B cell (primary cell): ENCODE measurements at regions not wholly inside any gene's neighbourhood (a gene's known extent, or its start where the extent isn't known, plus 50 kb on each side); places are given as distances from the start of the nearest gene placed in this dataset.

Experiments used
- ATAC-seq: fragments of 200-7000 bp; cut with Tn5 transposase; one replicate; pipeline ENCODE4 v1.10.0; 2021; ENCODE audit warnings: low read depth, mild to moderate bottlenecking, moderate number of reproducible peaks, moderate library complexity
- CTCF ChIA-PET: fragments of 350-600 bp; sonication (Branson Sonifier 250); formaldehyde crosslinking; loops from one replicate; lab custom pipeline; 2021; ENCODE audit warnings: antibody characterized with exemption, inconsistent platforms; lab: Charles Lee
- POLR2A ChIA-PET: fragments of 350-600 bp; sonication (Branson Sonifier 250); formaldehyde crosslinking; loops from one replicate; lab custom pipeline; 2021; ENCODE audit warnings: antibody characterized with exemption; lab: Charles Lee
- DNase-seq: peaks from one replicate; pipeline ENCODE4 v3.0.0; 2013
- H2AFZ ChIP-seq: 2 replicates; pipeline ENCODE4 v1.6.1; 2012; ENCODE audit warnings: mild to moderate bottlenecking, low read depth, low read length; ENCODE audit not compliant: insufficient read depth, poor library complexity, severe bottlenecking
- H3K27ac ChIP-seq, 2 donors: 1 replicate in 1 of 2; 2 replicates in 1 of 2; pipeline ENCODE4 v1.5.1; 2012 to 2013; ENCODE audit warnings: low read length in 2 of 2, mild to moderate bottlenecking in 2 of 2, moderate library complexity in 1 of 2
- H3K27me3 ChIP-seq, 4 experiments: fragments of 200-600 bp in 1 of 4; sonication (generic) in 1 of 4; replicated peaks in 1 of 4; 1 replicate in 2 of 4; 2 replicates in 2 of 4; pipeline versions ENCODE4 v1.6.1 to v1.7.0; 2013 to 2016; ENCODE audit warnings: low read length in 3 of 4, mild to moderate bottlenecking in 2 of 4, mixed read lengths in 1 of 4, moderate library complexity in 1 of 4; ENCODE audit not compliant: insufficient read depth in 4 of 4, control insufficient read depth in 3 of 4; ENCODE audit errors: control extremely low read depth in 1 of 4
- H3K36me3 ChIP-seq, 2 experiments: replicated peaks in 1 of 2; 1 replicate in 1 of 2; 2 replicates in 1 of 2; pipeline versions ENCODE4 v1.6.1 to v1.7.1; 2013; ENCODE audit warnings: low read length in 1 of 2; ENCODE audit not compliant: insufficient read depth in 2 of 2, control insufficient read depth in 1 of 2; ENCODE audit errors: control extremely low read depth in 1 of 2, extremely low read depth in 1 of 2
- H3K4me1 ChIP-seq, 2 donors: fragments of 200-600 bp in 1 of 2; sonication (generic) in 1 of 2; 1 replicate in 1 of 2; 2 replicates in 1 of 2; pipeline versions ENCODE4 v1.5.1 to v1.6.1; 2013 to 2017; ENCODE audit warnings: low read length in 2 of 2; ENCODE audit not compliant: control insufficient read depth in 2 of 2, insufficient read depth in 2 of 2
- H3K4me2 ChIP-seq: replicated peaks from 2 replicates; pipeline ENCODE3; 2012; ENCODE audit warnings: mild to moderate bottlenecking, low read depth, low read length; ENCODE audit not compliant: poor library complexity, severe bottlenecking
- H3K4me3 ChIP-seq, 5 experiments: fragments of 200-600 bp in 1 of 5; sonication (generic) in 1 of 5; 1 replicate in 3 of 5; 2 replicates in 2 of 5; pipeline versions ENCODE4 v1.5.1 to v1.7.0; 2011 to 2016; ENCODE audit warnings: low read length in 4 of 5, mild to moderate bottlenecking in 4 of 5, low read depth in 2 of 5, control low read depth in 1 of 5, moderate library complexity in 1 of 5; ENCODE audit not compliant: insufficient read depth in 1 of 5; ENCODE audit errors: control extremely low read depth in 1 of 5, extremely low read depth in 1 of 5
- H3K79me2 ChIP-seq: fragments of 200-600 bp; sonication (generic); one replicate; pipeline ENCODE4 v1.6.0; 2016; ENCODE audit warnings: low read length; ENCODE audit not compliant: control insufficient read depth, insufficient read depth
- H3K9ac ChIP-seq: fragments of 200-600 bp; sonication (generic); 2 replicates; pipeline ENCODE4 v1.6.1; 2017; ENCODE audit warnings: mild to moderate bottlenecking, low read length, moderate library complexity
- H3K9me3 ChIP-seq, 3 donors: one replicate each; pipeline versions ENCODE4 v1.6.1 to v1.7.1; 2013; ENCODE audit warnings: low read length in 2 of 3; ENCODE audit not compliant: control insufficient read depth in 2 of 3, insufficient read depth in 1 of 3; ENCODE audit errors: control extremely low read depth in 1 of 3
- H4K20me1 ChIP-seq: 2 replicates; pipeline ENCODE4 v1.6.0; 2012; ENCODE audit warnings: mild to moderate bottlenecking, low read length; ENCODE audit not compliant: insufficient read depth, control insufficient read depth, poor library complexity, severe bottlenecking
- H3K27ac Mint-ChIP-seq: one replicate; pipeline ENCODE4 v1.8.0; 2021; ENCODE audit warnings: mixed read lengths
- H3K27me3 Mint-ChIP-seq: one replicate; pipeline ENCODE4 v1.8.0; 2021; ENCODE audit warnings: mixed read lengths
- H3K4me1 Mint-ChIP-seq: one replicate; pipeline ENCODE4 v1.8.0; 2021; ENCODE audit warnings: mixed read lengths
- H3K4me3 Mint-ChIP-seq: one replicate; pipeline ENCODE4 v1.8.0; 2021; ENCODE audit warnings: mixed read lengths
- H3K9me3 Mint-ChIP-seq: one replicate; pipeline ENCODE4 v1.8.0; 2022; ENCODE audit warnings: mixed read lengths; ENCODE audit not compliant: insufficient read depth
- EZH2 ChIP-seq: IDR thresholded peaks from 2 replicates; pipeline ENCODE4 v1.6.1; 2012; ENCODE audit warnings: borderline replicate concordance, low read depth, mild to moderate bottlenecking, moderate library complexity, low read length; ENCODE audit not compliant: insufficient read depth, poor library complexity, severe bottlenecking
- WGBS: methylation state at CpG from one replicate; pipeline ENCODE4 v1.1.5; 2013; ENCODE audit warnings: missing lambda C conversion rate; ENCODE audit not compliant: insufficient coverage; 5-methylcytosine and 5-hydroxymethylcytosine counted together
- intact Hi-C: fragments of 100-400 bp; cut with micrococcal nuclease; formaldehyde crosslinking; loops from one replicate; pipeline ENCODE4 v1.10.0; 2022
- TF ChIP-seq, protein P1 (sequence below): fragments of 200-600 bp; IDR thresholded peaks from one replicate; pipeline ENCODE4 v1.8.0; 2022; ENCODE audit warnings: antibody characterized with exemption, mild to moderate bottlenecking

DNA sequence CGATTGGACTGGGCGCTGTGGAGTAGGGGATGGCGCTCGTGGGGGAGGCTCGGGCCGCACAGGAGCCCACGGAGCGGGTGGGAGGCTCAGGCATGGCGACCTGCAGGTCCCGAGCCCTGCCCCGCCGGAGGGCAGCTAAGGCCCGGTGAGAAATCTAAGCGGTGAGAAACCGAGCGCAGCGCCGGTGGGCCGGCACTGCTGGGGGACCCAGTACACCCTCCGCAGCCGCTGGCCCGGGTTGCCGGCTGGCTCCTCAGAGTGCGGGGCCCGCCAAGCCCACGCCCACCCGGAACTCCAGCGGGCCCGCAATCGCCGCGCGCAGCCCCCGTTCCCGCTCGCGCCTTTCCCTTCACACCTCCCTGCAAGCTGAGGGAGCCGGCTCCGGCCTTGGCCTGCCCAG is 59.7 kb upstream of the MYLIP start:
- 98% methylated on average over 39 of the region's 39 CpGs for WGBS
- Histone ChIP-seq H3K79me2 (no peaks in the 10 kb centered on the region), H3K36me3 (no peaks in the 10 kb centered on the region), H3K9ac (no peak overlapping the region), H3K9me3 (no peaks in the 10 kb centered on the region), H3K27me3 (no peaks in the 10 kb centered on the region), H3K4me3 (no peak overlapping the region), H2AFZ (no peak overlapping the region), H3K4me2 (no peak overlapping the region), H4K20me1 (no peaks in the 10 kb centered on the region), H3K4me1 (no peaks in the 10 kb centered on the region), H3K27ac (no peak overlapping the region)
- ChIA-PET POLR2A (no interaction called here), CTCF (no interaction called here)
- DNase-seq (no peak), ATAC-seq (no peak)
- Mint-ChIP-seq H3K27me3 (peaks cover 18% of the 10 kb centered on the region), H3K9me3 (no peaks in the 10 kb centered on the region), H3K4me1 (no peaks in the 10 kb centered on the region), H3K27ac (no peak overlapping the region), H3K4me3 (no peak overlapping the region)
- intact Hi-C loops = no loop called here
- TF ChIP-seq, protein P1, sequence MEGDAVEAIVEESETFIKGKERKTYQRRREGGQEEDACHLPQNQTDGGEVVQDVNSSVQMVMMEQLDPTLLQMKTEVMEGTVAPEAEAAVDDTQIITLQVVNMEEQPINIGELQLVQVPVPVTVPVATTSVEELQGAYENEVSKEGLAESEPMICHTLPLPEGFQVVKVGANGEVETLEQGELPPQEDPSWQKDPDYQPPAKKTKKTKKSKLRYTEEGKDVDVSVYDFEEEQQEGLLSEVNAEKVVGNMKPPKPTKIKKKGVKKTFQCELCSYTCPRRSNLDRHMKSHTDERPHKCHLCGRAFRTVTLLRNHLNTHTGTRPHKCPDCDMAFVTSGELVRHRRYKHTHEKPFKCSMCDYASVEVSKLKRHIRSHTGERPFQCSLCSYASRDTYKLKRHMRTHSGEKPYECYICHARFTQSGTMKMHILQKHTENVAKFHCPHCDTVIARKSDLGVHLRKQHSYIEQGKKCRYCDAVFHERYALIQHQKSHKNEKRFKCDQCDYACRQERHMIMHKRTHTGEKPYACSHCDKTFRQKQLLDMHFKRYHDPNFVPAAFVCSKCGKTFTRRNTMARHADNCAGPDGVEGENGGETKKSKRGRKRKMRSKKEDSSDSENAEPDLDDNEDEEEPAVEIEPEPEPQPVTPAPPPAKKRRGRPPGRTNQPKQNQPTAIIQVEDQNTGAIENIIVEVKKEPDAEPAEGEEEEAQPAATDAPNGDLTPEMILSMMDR = no peak
- no peak for TF ChIP-seq EZH2

DNA sequence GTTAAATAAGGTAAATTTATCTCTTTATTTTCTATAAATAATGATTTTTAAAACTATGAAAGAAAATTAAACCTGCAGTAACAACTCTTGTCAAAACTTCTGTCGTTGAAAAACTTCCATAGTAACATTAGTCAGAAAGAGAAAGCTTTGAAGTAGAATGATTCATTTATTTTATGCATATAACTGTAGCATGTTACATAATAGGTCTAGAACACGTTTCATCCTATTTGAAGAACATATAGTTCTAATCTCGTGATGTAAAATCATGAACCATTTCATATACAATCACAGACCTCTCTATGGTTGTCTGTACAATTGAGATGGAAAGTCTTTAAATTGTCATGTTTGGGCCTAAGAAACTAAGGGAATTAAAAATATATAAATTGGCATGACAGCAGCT is 61.3 kb upstream of the MYLIP start:
- Mint-ChIP-seq H3K27me3 (peaks cover 14% of the 10 kb centered on the region), H3K4me3 (no peak overlapping the region), H3K27ac (no peak overlapping the region), H3K9me3 (no peaks in the 10 kb centered on the region), H3K4me1 (no peaks in the 10 kb centered on the region)
- POLR2A ChIA-PET = no interaction called here
- H3K4me2 ChIP-seq = no peak overlapping the region
- H2AFZ ChIP-seq = no peak overlapping the region
- H3K79me2 ChIP-seq = no peaks in the 10 kb centered on the region
- H3K4me1 ChIP-seq = no peaks in the 10 kb centered on the region
- no peaks in the 10 kb centered on the region for H3K36me3 ChIP-seq
- H3K27me3 ChIP-seq = no peaks in the 10 kb centered on the region
- WGBS = no CpG with 5 or more reads among the region's 3 CpGs
- H3K27ac ChIP-seq = no peak overlapping the region
- no peaks in the 10 kb centered on the region for H4K20me1 ChIP-seq
- ATAC-seq = no peak
- no peaks in the 10 kb centered on the region for H3K9me3 ChIP-seq
- CTCF ChIA-PET = no interaction called here
- TF ChIP-seq EZH2 = no peak
- TF ChIP-seq, protein P1 = no peak
- intact Hi-C loops = no loop called here
- H3K4me3 ChIP-seq = no peak overlapping the region
- H3K9ac ChIP-seq = no peak overlapping the region
- no peak for DNase-seq
